PC-3 (cell line): ENCODE measurements at regions not wholly inside any gene's neighbourhood (a gene's known extent, or its start where the extent isn't known, plus 50 kb on each side); places are given as distances from the start of the nearest gene placed in this dataset.

Experiments
- ATAC-seq: fragments of 200-7000 bp; cut with Tn5 transposase; 2 replicates; pipeline ENCODE4 v1.9.1; 2020; ENCODE audit warnings: mild to moderate bottlenecking, moderate library complexity
- BruUV-seq: library from RNA; stranded (reverse); fragments of 400-500 nt; replicated peaks from 2 replicates; lab custom pipeline; 2021; lab: Mats Ljungman, UMichigan
- CTCF ChIA-PET: fragments of 300-600 bp; sonication (Branson Sonifier 250); formaldehyde crosslinking; loops from one replicate; lab custom pipeline; 2022; ENCODE audit warnings: antibody characterized with exemption; lab: Charles Lee
- POLR2A ChIA-PET: fragments of 300-600 bp; sonication (Branson Sonifier 250); formaldehyde crosslinking; loops from one replicate; lab custom pipeline; 2022; ENCODE audit warnings: antibody characterized with exemption; ENCODE audit not compliant: unreplicated experiment; lab: Charles Lee
- DNase-seq: peaks from one replicate; pipeline ENCODE4 v3.0.0-alpha.2; 2015
- H2AFZ ChIP-seq: fragments of 300-600 bp; sonication (generic); 2 replicates; pipeline ENCODE4 v1.6.0; 2016; ENCODE audit warnings: antibody characterized with exemption, low read length
- H3F3A ChIP-seq: fragments of 300-600 bp; sonication (generic); one replicate; pipeline ENCODE4 v1.6.0; 2017; ENCODE audit warnings: antibody characterized with exemption, low read length, control low read depth, mild to moderate bottlenecking; ENCODE audit not compliant: unreplicated experiment
- H3K27ac ChIP-seq: fragments of 300-600 bp; sonication (generic); 2 replicates; pipeline ENCODE4 v1.5.1; 2016; ENCODE audit warnings: mild to moderate bottlenecking, low read length
- H3K27me3 ChIP-seq: fragments of 300-600 bp; sonication (generic); 2 replicates; pipeline ENCODE4 v1.6.1; 2016; ENCODE audit warnings: low read length, mixed read lengths
- H3K36me3 ChIP-seq: fragments of 300-600 bp; sonication (generic); 2 replicates; pipeline ENCODE4 v1.6.1; 2016; ENCODE audit warnings: low read depth, mixed run types, low read length, mixed read lengths
- H3K4me1 ChIP-seq: fragments of 300-600 bp; sonication (generic); 2 replicates; pipeline ENCODE4 v1.5.1; 2016; ENCODE audit warnings: low read length; ENCODE audit not compliant: insufficient read depth
- H3K4me2 ChIP-seq: fragments of 300-600 bp; sonication (generic); 2 replicates; pipeline ENCODE4 v1.6.0; 2016; ENCODE audit warnings: low read length
- H3K4me3 ChIP-seq: fragments of 300-600 bp; sonication (generic); 2 replicates; pipeline ENCODE4 v1.5.1; 2016; ENCODE audit warnings: mild to moderate bottlenecking, low read length, mixed read lengths
- H3K79me2 ChIP-seq: fragments of 300-600 bp; sonication (generic); 2 replicates; pipeline ENCODE4 v1.6.1; 2017; ENCODE audit warnings: low read length, mixed read lengths
- H3K9ac ChIP-seq: fragments of 300-600 bp; sonication (generic); 2 replicates; pipeline ENCODE4 v1.6.0; 2016; ENCODE audit warnings: mild to moderate bottlenecking, low read length
- H3K9me2 ChIP-seq: fragments of 300-600 bp; sonication (generic); replicated peaks from 2 replicates; pipeline ENCODE4 v1.6.1; 2016; ENCODE audit warnings: mixed run types, low read length, mixed read lengths
- H3K9me3 ChIP-seq: fragments of 300-600 bp; sonication (generic); 2 replicates; pipeline ENCODE4 v1.6.1; 2016; ENCODE audit warnings: low read length, mixed read lengths
- H4K20me1 ChIP-seq: fragments of 300-600 bp; sonication (generic); 2 replicates; pipeline ENCODE4 v1.6.1; 2016; ENCODE audit warnings: low read length, mixed read lengths
- CTCF ChIP-seq: fragments of 300-600 bp; sonication (generic); conservative IDR thresholded peaks from 2 replicates; pipeline ENCODE4 v1.5.1; 2017; ENCODE audit warnings: antibody characterized with exemption, low read depth, mild to moderate bottlenecking, low read length
- EZH2 ChIP-seq: fragments of 300-600 bp; sonication (generic); IDR thresholded peaks from one replicate; pipeline ENCODE4 v1.6.1; 2017; ENCODE audit warnings: antibody characterized with exemption, mild to moderate bottlenecking, low read length; ENCODE audit not compliant: unreplicated experiment
- EZH2phosphoT487 ChIP-seq: fragments of 300-600 bp; sonication (generic); IDR thresholded peaks from 2 replicates; pipeline ENCODE4 v1.6.1; 2018; ENCODE audit warnings: mild to moderate bottlenecking, antibody characterized with exemption, low read length, borderline replicate concordance
- intact Hi-C: fragments of 100-400 bp; cut with micrococcal nuclease; formaldehyde crosslinking; loops from 2 replicates; pipeline ENCODE4 v1.9.0; 2023

DNA sequence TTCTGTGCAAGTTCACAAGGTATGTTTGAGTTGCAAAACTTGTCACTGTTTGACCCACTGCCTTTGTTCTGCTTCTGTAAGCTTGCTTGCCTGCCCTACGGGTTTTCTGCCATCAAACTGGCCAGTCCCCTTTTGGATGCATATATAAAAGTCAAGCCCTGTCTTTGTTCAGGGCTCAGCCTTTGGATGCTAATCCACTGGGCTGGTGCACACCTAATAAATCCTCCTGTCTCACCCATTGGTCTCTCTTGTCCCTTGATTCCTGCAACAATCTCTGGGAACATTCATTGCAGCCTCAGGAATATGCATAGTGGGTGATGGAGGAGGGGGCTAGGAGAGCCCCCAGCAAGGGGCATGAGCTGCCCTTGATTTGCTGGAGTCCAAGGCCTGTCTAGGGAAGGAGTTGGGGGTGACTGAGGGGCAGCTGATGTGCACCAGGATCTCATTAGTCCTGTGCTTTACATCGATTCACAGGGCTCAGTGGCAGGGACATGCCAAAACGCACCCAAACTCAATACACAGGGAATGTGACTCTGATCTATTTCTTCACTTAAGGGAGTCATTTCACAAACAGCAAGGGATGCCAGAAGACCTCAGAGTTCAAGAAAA is 225.4 kb upstream of the NLRP1 start:
- Histone ChIP-seq H3K4me3 (no peak overlapping the region), H3K4me1 (no peaks in the 10 kb centered on the region), H3K9me2 (no peaks in the 10 kb centered on the region), H4K20me1 (no peaks in the 10 kb centered on the region), H3K27ac (no peak overlapping the region), H2AFZ (no peak overlapping the region), H3K9ac (no peak overlapping the region), H3K36me3 (no peaks in the 10 kb centered on the region), H3K79me2 (no peaks in the 10 kb centered on the region), H3K9me3 (peaks cover 19% of the 10 kb centered on the region; the same call in 1 of the 2 replicates), H3K4me2 (no peak overlapping the region), H3K27me3 (no peaks in the 10 kb centered on the region), H3F3A (no peaks in the 10 kb centered on the region)
- ChIA-PET CTCF (no interaction called here), POLR2A (no interaction called here)
- TF ChIP-seq EZH2: no peak
- no peak for TF ChIP-seq EZH2phosphoT487
- TF ChIP-seq CTCF: no peak
- DNase-seq (no peak), ATAC-seq (no peak)
- intact Hi-C loops: no loop called here
- no TSS peak for BruUV-seq

- Histone ChIP-seq H3K27me3 (no peaks in the 10 kb centered on the region), H3K9me3 (peaks cover 19% of the 10 kb centered on the region; the same call in 1 of the 2 replicates), H3K4me2 (no peak overlapping the region), H3K9me2 (no peaks in the 10 kb centered on the region), H3K79me2 (no peaks in the 10 kb centered on the region), H3K27ac (no peak overlapping the region), H3K4me1 (no peaks in the 10 kb centered on the region), H3K4me3 (no peak overlapping the region), H3F3A (no peaks in the 10 kb centered on the region), H3K36me3 (no peaks in the 10 kb centered on the region), H3K9ac (no peak overlapping the region), H2AFZ (no peak overlapping the region), H4K20me1 (no peaks in the 10 kb centered on the region)
- ATAC-seq: no peak
- no peak for DNase-seq
- TF ChIP-seq CTCF: no peak
- no peak for TF ChIP-seq EZH2phosphoT487
- no peak for TF ChIP-seq EZH2
- BruUV-seq: no TSS peak
- ChIA-PET POLR2A (no interaction called here), CTCF (no interaction called here)
- intact Hi-C loops: no loop called here
Observed at GRCh38 chr17:5812590-5812989, 228.3 kb upstream of the NLRP1 start.

GRCh38 chr17:5813357-5813756 is 229.0 kb upstream of the NLRP1 start:
- no peaks in the 10 kb centered on the region for H3K4me1 ChIP-seq
- CTCF ChIA-PET: no interaction called here
- H3K4me3 ChIP-seq: no peak overlapping the region
- H3K9me2 ChIP-seq: no peaks in the 10 kb centered on the region
- no peak for ATAC-seq
- DNase-seq: no peak
- POLR2A ChIA-PET: no interaction called here
- H3K27me3 ChIP-seq: no peaks in the 10 kb centered on the region
- no peaks in the 10 kb centered on the region for H4K20me1 ChIP-seq
- no peaks in the 10 kb centered on the region for H3K36me3 ChIP-seq
- no peak for TF ChIP-seq EZH2phosphoT487
- TF ChIP-seq CTCF: no peak
- no peak for TF ChIP-seq EZH2
- intact Hi-C loops: no loop called here
- no peak overlapping the region for H2AFZ ChIP-seq
- no peaks in the 10 kb centered on the region for H3K79me2 ChIP-seq
- no peak overlapping the region for H3K9ac ChIP-seq
- no peak overlapping the region for H3K27ac ChIP-seq
- no peak overlapping the region for H3K4me2 ChIP-seq
- H3F3A ChIP-seq: no peaks in the 10 kb centered on the region
- H3K9me3 ChIP-seq: peaks cover 19% of the 10 kb centered on the region; the same call in 1 of the 2 replicates
- BruUV-seq: no TSS peak
